ENCODE measurements at regions not wholly inside any gene's neighbourhood (a gene's known extent, or its start where the extent isn't known, plus 50 kb on each side); places are given as distances from the start of the nearest gene placed in this dataset.

- Histone ChIP-seq H3K9me3 (replicated peaks; ENCODE audit: control insufficient read depth, insufficient read depth, low read length) (no peaks in the 10 kb centered on the region), H2AFZ (ENCODE audit: control insufficient read depth, low read depth, low read length) (no peak overlapping the region), H3K79me2 (ENCODE audit: control insufficient read depth, insufficient read depth, low read length) (no peaks in the 10 kb centered on the region), H3K36me3 (ENCODE audit: control insufficient read depth in 2 of 2, insufficient read depth in 2 of 2, low read length in 1 of 2) (no peaks in the 10 kb centered on the region), H3K4me2 (ENCODE audit: control insufficient read depth, insufficient read depth) (no peak overlapping the region), H3K27me3 (replicated peaks in 1 of 2; ENCODE audit: control insufficient read depth in 2 of 2, insufficient read depth in 2 of 2, low read length in 1 of 2) (no peaks in the 10 kb centered on the region), H3K9ac (ENCODE audit: control insufficient read depth, insufficient read depth, low read length) (no peak overlapping the region), H4K20me1 (ENCODE audit: control insufficient read depth, insufficient read depth) (no peaks in the 10 kb centered on the region), H3K4me1 (ENCODE audit: control insufficient read depth, insufficient read depth, low read length) (no peaks in the 10 kb centered on the region), H3K4me3 (no peak overlapping the region), H3K27ac (ENCODE audit: control insufficient read depth, insufficient read depth) (no peak overlapping the region)
- 3% methylated on average over 3 of the region's 3 CpGs for WGBS (ENCODE audit: insufficient coverage, insufficient replicate concordance, low lambda C conversion rate, missing lambda C conversion rate)
- ATAC-seq (no peak), FAIRE-seq (no peak), DNase-seq (ENCODE audit: low read depth, low spot score) (no peak)
- TF ChIP-seq SREBF2 (IDR thresholded peaks at IDR 0.05; ENCODE audit: low read length) (no peak), ZBTB40 (IDR thresholded peaks at IDR 0.05; ENCODE audit: borderline replicate concordance) (no peak), NFIC (IDR thresholded peaks at IDR 0.05; ENCODE audit: low read depth, low read length) (no peak), NBN (IDR thresholded peaks at IDR 0.05) (no peak), NFYB (IDR thresholded peaks at IDR 0.05; ENCODE audit: insufficient read depth, low read depth, low read length) (no peak), SIN3A (IDR thresholded peaks at IDR 0.05; ENCODE audit: low read depth, low read length) (no peak), CREM (IDR thresholded peaks at IDR 0.05; ENCODE audit: low read depth) (no peak), PAX8 (IDR thresholded peaks at IDR 0.05) (no peak)
- TF ChIP-seq, protein P1, sequence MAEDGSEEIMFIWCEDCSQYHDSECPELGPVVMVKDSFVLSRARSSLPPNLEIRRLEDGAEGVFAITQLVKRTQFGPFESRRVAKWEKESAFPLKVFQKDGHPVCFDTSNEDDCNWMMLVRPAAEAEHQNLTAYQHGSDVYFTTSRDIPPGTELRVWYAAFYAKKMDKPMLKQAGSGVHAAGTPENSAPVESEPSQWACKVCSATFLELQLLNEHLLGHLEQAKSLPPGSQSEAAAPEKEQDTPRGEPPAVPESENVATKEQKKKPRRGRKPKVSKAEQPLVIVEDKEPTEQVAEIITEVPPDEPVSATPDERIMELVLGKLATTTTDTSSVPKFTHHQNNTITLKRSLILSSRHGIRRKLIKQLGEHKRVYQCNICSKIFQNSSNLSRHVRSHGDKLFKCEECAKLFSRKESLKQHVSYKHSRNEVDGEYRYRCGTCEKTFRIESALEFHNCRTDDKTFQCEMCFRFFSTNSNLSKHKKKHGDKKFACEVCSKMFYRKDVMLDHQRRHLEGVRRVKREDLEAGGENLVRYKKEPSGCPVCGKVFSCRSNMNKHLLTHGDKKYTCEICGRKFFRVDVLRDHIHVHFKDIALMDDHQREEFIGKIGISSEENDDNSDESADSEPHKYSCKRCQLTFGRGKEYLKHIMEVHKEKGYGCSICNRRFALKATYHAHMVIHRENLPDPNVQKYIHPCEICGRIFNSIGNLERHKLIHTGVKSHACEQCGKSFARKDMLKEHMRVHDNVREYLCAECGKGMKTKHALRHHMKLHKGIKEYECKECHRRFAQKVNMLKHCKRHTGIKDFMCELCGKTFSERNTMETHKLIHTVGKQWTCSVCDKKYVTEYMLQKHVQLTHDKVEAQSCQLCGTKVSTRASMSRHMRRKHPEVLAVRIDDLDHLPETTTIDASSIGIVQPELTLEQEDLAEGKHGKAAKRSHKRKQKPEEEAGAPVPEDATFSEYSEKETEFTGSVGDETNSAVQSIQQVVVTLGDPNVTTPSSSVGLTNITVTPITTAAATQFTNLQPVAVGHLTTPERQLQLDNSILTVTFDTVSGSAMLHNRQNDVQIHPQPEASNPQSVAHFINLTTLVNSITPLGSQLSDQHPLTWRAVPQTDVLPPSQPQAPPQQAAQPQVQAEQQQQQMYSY (CRISPR knock-in tag; IDR thresholded peaks at IDR 0.05): no peak
- no TSS peak for BruUV-seq (replicated peaks)
- ChIA-PET SMC1A (ENCODE audit: uncharacterized antibody, unreplicated experiment) (no interaction called here), CTCF (no interaction called here), POLR2A (no interaction called here), RAD21 (ENCODE audit: unreplicated experiment) (no interaction called here)
- in situ Hi-C loops (cut with MboI) (no loop called here), intact Hi-C loops (cut with micrococcal nuclease; ENCODE audit: unreplicated experiment) (no loop called here)
Measured at GRCh38 chr5:152052470-152052869, 127.8 kb upstream of the GLRA1 start.
